Superior temporal gyrus (tissue), 1 donor: ENCODE measurements at regions not wholly inside any gene's neighbourhood (a gene's known extent, or its start where the extent isn't known, plus 50 kb on each side); places are given as distances from the start of the nearest gene placed in this dataset.

Experiments used
- DNase-seq: peaks from one replicate; pipeline ENCODE4 v3.0.0-alpha.2; 2016; ENCODE audit errors: extremely low spot score

- no peak for DNase-seq
Observed at GRCh38 chr3:143207338-143207961, 87.9 kb downstream of the CHST2 start.

- DNase-seq, result no peak
Observed at GRCh38 chr3:143208976-143209714, 89.6 kb downstream of the CHST2 start.

DNA sequence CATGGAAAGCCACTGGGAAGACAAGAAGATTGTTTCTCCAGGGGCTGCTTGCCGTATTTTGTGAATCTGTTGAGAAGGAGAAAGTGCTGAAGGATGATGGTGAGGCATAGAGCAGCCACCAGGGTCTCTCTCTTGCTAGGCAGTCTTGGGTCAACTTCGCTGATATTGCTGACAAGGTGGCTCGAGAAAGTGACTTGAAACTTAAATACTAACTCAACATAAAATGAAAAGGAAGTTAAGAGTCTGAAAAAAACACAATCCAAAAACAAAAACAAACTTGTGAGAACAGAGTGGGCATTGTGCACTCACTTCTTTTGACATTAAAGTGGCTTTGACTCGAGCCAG is 90.1 kb downstream of the CHST2 start:
- DNase-seq, result no peak

DNA sequence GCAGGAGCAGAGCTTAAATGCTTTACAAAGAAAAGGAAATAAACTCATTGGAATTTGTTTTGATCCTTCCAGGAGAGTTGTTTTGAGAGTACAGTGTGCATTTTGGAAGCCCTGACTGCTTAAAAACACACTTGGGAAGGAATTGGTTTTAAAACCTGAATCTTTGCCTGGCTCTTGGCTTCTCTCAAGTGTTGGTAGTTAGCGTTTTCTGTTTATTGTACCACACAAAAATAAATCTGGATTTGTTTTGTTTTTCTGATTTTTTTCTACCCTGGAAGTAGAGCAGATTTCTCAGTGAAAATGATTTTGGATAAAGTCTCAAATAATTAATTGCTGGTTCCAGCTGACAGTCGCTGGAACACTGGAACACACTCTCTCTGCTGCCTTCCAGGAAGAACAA is 90.6 kb downstream of the CHST2 start:
- DNase-seq, result peak; percentile 31

GRCh38 chr3:143215059-143215458 is 95.5 kb downstream of the CHST2 start:
- DNase-seq, result no peak
